Lower leg skin (tissue), 4 donors: ENCODE measurements at regions not wholly inside any gene's neighbourhood (a gene's known extent, or its start where the extent isn't known, plus 50 kb on each side); places are given as distances from the start of the nearest gene placed in this dataset.

ENCODE experiments used
- DNase-seq, 2 donors: peaks; one replicate each; pipeline ENCODE4 v3.0.0-alpha.2; 2019; ENCODE audit warnings: low spot score in 2 of 2
- H3K4me3 ChIP-seq: fragments of 200-600 bp; sonication (generic); 2 replicates; pipeline ENCODE4 v1.5.1; 2017; ENCODE audit warnings: mild to moderate bottlenecking, low read depth; ENCODE audit not compliant: poor library complexity, severe bottlenecking
- CTCF ChIP-seq, 3 donors: fragments of 450-650 bp; IDR thresholded peaks; one replicate each; pipeline ENCODE4 v1.5.1; 2016; ENCODE audit warnings: antibody characterized with exemption in 3 of 3, mild to moderate bottlenecking in 3 of 3, moderate library complexity in 2 of 3
- POLR2A ChIP-seq, 2 donors: fragments of 450-650 bp; IDR thresholded peaks; one replicate each; pipeline ENCODE4 v1.6.1; 2016 to 2017; ENCODE audit warnings: antibody characterized with exemption in 2 of 2, mild to moderate bottlenecking in 1 of 2, moderate library complexity in 1 of 2
- WGBS, 2 donors: methylation state at CpG; one replicate each; pipeline ENCODE4 v1.1.5; 2018; 5-methylcytosine and 5-hydroxymethylcytosine counted together
- intact Hi-C: fragments of 100-400 bp; cut with DNase I; formaldehyde crosslinking; loops from one replicate; pipeline ENCODE4 v1.15.0; 2023; ENCODE audit warnings: low total_unique reads

- intact Hi-C loops: no loop called here
- DNase-seq: no peak
- TF ChIP-seq POLR2A (IDR thresholded peaks at IDR 0.05): no peak
- no peak for TF ChIP-seq CTCF (IDR thresholded peaks at IDR 0.05)
- no peak overlapping the region for H3K4me3 ChIP-seq
- WGBS, 2 donors: 75 to 100% methylated on average over 1 of the region's 1 CpG
Measured at GRCh38 chr9:13688990-13689600, 409.6 kb upstream of the MPDZ start.

GRCh38 chr9:13688223-13688989, 408.9 kb upstream of the MPDZ start:
- no peak overlapping the region for H3K4me3 ChIP-seq
- TF ChIP-seq CTCF (IDR thresholded peaks at IDR 0.05) (no peak), POLR2A (IDR thresholded peaks at IDR 0.05) (no peak)
- 46 to 55% methylated on average over 4 of the region's 4 CpGs for WGBS, 2 donors
- no peak for DNase-seq
- intact Hi-C loops: no loop called here

- H3K4me3 ChIP-seq: no peak overlapping the region
- intact Hi-C loops: no loop called here
- TF ChIP-seq CTCF (IDR thresholded peaks at IDR 0.05) (no peak), POLR2A (IDR thresholded peaks at IDR 0.05) (no peak)
- WGBS, 2 donors: 57 to 58% methylated on average over 2 of the region's 2 CpGs
- DNase-seq: no peak
Measured at GRCh38 chr9:13684656-13685055, 405.2 kb upstream of the MPDZ start.

- no peak overlapping the region for H3K4me3 ChIP-seq
- DNase-seq: no peak
- TF ChIP-seq CTCF (IDR thresholded peaks at IDR 0.05) (no peak), POLR2A (IDR thresholded peaks at IDR 0.05) (no peak)
- intact Hi-C loops: no loop called here
- 79 to 88% methylated on average over 1 of the region's 1 CpG for WGBS, 2 donors
Measured at GRCh38 chr9:13677801-13678200, 398.3 kb upstream of the MPDZ start.

- DNase-seq: no peak
- TF ChIP-seq POLR2A (IDR thresholded peaks at IDR 0.05) (no peak), CTCF (IDR thresholded peaks at IDR 0.05) (no peak)
- H3K4me3 ChIP-seq: no peak overlapping the region
- WGBS, 2 donors: 67 to 68% methylated on average over 1 to 2 of the region's 2 CpGs
- intact Hi-C loops: no loop called here
Measured at GRCh38 chr9:13675638-13676000, 396.1 kb upstream of the MPDZ start.
